Activated T-cell treated with anti-CD3 and anti-CD28 coated beads, Interleukin-2, amount 50 U/mL, for 4 hours (primary cell): ENCODE measurements at regions not wholly inside any gene's neighbourhood (a gene's known extent, or its start where the extent isn't known, plus 50 kb on each side); places are given as distances from the start of the nearest gene placed in this dataset.
"Not testable (repeated sequence)": the region's sequence is repeated elsewhere in the genome, so short reads cannot be mapped to it uniquely, and the experiment has no call there.

Experiments used
- ATAC-seq, 2 donors: fragments of 200-7000 bp; cut with Tn5 transposase; one replicate each; pipeline ENCODE4 v1.10.0; 2021
- DNase-seq: peaks from one replicate; pipeline ENCODE4 v3.0.0-alpha.2; 2020
- H3K27me3 Mint-ChIP-seq: one replicate; pipeline ENCODE4 v1.8.0; 2021; ENCODE audit warnings: low read depth, mixed read lengths
- H3K36me3 Mint-ChIP-seq: one replicate; pipeline ENCODE4 v1.8.0; 2022; ENCODE audit warnings: mixed read lengths; ENCODE audit not compliant: insufficient read depth
- H3K4me1 Mint-ChIP-seq: one replicate; pipeline ENCODE4 v1.8.0; 2021; ENCODE audit warnings: low read depth, mixed read lengths
- H3K4me3 Mint-ChIP-seq: one replicate; pipeline ENCODE4 v1.8.0; 2021; ENCODE audit warnings: mild to moderate bottlenecking, moderate library complexity, mixed read lengths
- H3K9me3 Mint-ChIP-seq: one replicate; pipeline ENCODE4 v1.8.0; 2021; ENCODE audit warnings: mixed read lengths

GRCh38 chr1:242710286-242710685, 185.8 kb upstream of the PLD5 start:
- Mint-ChIP-seq H3K36me3 (no peaks in the 10 kb centered on the region), H3K4me3 (no peak overlapping the region), H3K9me3 (no peaks in the 10 kb centered on the region), H3K27me3 (peaks cover 3% of the 10 kb centered on the region), H3K4me1 (no peaks in the 10 kb centered on the region)
- ATAC-seq (no peak), DNase-seq (no peak)

DNA sequence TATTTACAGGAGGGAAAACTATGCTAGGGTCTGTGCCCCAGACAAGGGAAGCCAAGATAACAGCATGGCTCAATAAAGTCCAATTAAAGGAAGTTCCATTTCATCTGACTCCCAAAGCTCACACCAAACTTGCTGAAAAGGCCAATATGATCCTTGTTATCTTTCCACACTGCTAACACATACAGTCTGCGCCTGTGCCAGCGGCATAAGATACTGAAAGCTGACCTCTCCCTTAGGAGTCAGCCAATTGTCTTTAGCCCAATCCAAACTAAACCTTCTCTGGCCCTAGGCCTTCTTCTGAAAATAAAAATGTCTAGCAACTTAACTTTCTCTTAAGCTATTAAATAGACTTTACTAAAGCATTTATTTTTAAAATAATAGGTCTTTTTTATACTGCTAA, 179.0 kb upstream of the PLD5 start:
- Mint-ChIP-seq H3K4me1 (no peaks in the 10 kb centered on the region), H3K27me3 (peaks cover 2% of the 10 kb centered on the region), H3K36me3 (no peaks in the 10 kb centered on the region), H3K9me3 (no peaks in the 10 kb centered on the region), H3K4me3 (no peak overlapping the region)
- DNase-seq (no peak), ATAC-seq (no peak)

DNA sequence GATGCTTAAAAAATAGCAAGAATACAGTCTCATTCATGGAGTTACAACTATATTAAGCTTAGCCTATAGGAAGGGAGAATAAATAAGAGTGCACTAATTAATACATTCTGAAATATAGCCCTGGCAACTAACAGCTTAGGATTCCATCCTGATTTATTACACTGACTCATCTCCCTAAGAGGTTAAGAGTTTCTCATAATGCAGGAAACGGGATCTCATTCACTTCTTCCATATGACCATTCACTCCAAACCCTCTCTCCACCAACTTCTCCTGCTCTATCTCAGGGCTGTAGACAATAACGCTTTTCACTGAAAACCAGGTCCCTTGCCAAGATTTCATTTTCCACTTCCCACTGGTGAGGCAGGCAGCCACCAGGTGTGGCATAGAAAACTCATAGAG, 168.5 kb upstream of the PLD5 start:
- DNase-seq (no peak), ATAC-seq (no peak)
- Mint-ChIP-seq H3K36me3 (no peaks in the 10 kb centered on the region), H3K9me3 (no peaks in the 10 kb centered on the region), H3K4me3 (no peak overlapping the region), H3K4me1 (no peaks in the 10 kb centered on the region), H3K27me3 (no peaks in the 10 kb centered on the region)

- no peak overlapping the region for H3K4me3 Mint-ChIP-seq
- no peaks in the 10 kb centered on the region for H3K9me3 Mint-ChIP-seq
- H3K27me3 Mint-ChIP-seq, result no peaks in the 10 kb centered on the region
- ATAC-seq (no peak), DNase-seq (no peak)
- no peaks in the 10 kb centered on the region for H3K4me1 Mint-ChIP-seq
- no peaks in the 10 kb centered on the region for H3K36me3 Mint-ChIP-seq
Observed at GRCh38 chr1:242691610-242691945, 167.1 kb upstream of the PLD5 start.

DNA sequence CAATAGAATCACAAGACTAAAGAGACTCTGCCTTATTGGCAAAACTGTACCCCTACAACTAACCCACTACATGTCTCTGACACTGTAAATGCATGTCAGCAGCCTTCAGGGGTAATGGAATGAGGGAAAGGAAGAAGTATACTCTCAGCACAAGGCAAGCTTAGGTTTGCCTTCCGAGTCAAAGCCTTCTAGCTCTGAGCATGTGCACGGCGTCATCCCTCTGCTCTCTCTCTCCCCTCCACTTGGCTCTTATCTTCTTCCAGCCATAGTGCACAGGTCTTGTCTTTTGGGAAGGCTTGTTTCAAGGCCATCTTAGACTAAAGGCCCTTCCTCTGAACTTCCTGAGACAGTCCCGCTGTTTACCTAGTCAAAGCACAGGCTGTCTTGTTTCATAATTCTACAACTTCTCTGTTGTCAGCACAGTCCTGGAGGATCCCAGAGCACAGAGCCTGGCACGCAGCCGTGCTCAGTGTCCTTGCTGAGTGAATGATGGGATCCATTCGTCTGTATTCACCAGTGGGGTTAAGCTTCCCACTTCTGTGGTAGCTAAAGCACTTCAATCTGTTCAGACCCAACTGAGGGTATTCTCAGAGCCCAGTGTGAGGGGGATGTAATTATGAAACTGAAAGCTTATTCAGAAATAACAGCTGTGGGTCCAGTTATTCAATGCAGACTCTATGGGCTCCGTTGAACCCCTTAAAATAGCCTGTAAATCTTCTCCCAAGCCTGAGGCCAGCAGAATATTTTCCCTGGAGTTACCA, 166.5 kb upstream of the PLD5 start:
- H3K9me3 Mint-ChIP-seq, result no peaks in the 10 kb centered on the region
- no peaks in the 10 kb centered on the region for H3K27me3 Mint-ChIP-seq
- no peak for DNase-seq
- H3K4me1 Mint-ChIP-seq, result no peaks in the 10 kb centered on the region
- no peak for ATAC-seq
- H3K36me3 Mint-ChIP-seq, result no peaks in the 10 kb centered on the region
- H3K4me3 Mint-ChIP-seq, result no peak overlapping the region

DNA sequence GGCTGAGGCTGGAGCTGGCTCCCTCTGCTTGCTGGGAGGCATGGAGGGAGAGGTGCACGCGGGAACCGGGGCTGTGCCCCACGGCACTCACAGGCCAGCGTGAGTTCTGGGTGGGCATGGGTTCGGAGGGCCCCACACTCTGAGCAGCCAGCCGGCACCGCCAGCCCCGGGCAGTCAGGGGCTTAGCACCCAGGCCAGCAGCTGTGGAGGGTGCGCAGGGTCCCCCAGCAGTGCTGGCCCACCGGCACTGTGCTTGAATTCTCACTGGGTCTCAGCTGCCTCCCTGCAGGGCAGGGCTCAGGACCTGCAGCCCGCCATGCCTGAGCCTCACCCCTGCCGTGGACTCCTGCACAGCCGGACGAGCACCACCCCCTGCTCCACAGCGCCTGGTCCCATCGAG, 164.9 kb upstream of the PLD5 start:
- Mint-ChIP-seq H3K4me1 (no peaks in the 10 kb centered on the region), H3K27me3 (no peaks in the 10 kb centered on the region), H3K36me3 (no peaks in the 10 kb centered on the region), H3K9me3 (no peaks in the 10 kb centered on the region), H3K4me3 (no peak overlapping the region)
- ATAC-seq (no peak), DNase-seq (no peak)

GRCh38 chr1:242674951-242675645, 150.6 kb upstream of the PLD5 start:
- Mint-ChIP-seq H3K4me3 (no peak overlapping the region), H3K27me3 (no peaks in the 10 kb centered on the region), H3K9me3 (peaks cover 4% of the 10 kb centered on the region), H3K4me1 (no peaks in the 10 kb centered on the region), H3K36me3 (no peaks in the 10 kb centered on the region)
- ATAC-seq (no peak), DNase-seq (no peak)

GRCh38 chr1:242673652-242674051, 149.2 kb upstream of the PLD5 start:
- no peak for ATAC-seq

DNA sequence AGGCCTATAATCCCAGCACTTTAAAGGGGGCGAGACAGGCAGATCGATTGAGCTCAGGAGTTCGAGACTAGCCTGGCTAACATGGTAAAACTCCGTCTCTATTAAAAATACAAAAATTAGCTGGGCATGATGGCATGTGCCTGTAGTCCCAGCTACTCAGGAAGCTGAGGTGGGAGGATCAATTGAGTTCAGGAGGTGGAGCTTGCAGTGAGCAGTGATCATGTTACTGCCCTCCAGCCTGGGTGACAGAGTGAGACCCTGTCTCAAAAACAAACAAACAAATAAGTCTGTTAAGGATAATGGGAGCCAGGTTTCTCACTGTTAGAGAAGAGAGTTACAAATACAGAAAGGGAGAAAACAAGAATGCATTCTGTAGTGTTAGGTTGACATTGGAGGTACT, 148.7 kb upstream of the PLD5 start:
- not testable (repeated sequence) for H3K9me3 Mint-ChIP-seq, H3K4me3 Mint-ChIP-seq, H3K36me3 Mint-ChIP-seq, H3K4me1 Mint-ChIP-seq, H3K27me3 Mint-ChIP-seq, ATAC-seq, DNase-seq

More at GRCh38 chr1:242673652-242674051, 149.2 kb upstream of the PLD5 start:
- no peak for DNase-seq
- no peaks in the 10 kb centered on the region for H3K36me3 Mint-ChIP-seq
- H3K4me1 Mint-ChIP-seq, result no peaks in the 10 kb centered on the region
- no peaks in the 10 kb centered on the region for H3K9me3 Mint-ChIP-seq
- no peaks in the 10 kb centered on the region for H3K27me3 Mint-ChIP-seq
- no peak overlapping the region for H3K4me3 Mint-ChIP-seq

DNA sequence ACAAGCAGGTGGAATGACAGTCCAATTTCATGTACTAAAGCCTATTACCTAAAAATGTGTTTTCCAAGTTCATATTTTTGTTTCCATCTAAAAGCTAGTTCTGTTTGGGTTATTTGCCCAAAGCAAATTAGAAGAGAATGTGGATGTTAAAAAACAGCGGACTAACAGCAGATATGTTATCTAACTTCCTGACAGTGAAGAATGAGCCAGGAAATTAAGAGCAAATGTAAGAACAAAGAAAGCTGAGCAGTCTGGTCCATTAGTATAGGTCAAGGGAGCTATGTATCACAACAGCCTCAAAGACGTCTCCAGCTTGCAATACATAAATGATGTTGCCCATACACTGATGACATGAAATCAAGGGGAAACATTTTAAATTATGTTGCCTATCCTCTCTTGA, 145.5 kb upstream of the PLD5 start:
- Mint-ChIP-seq H3K36me3 (no peaks in the 10 kb centered on the region), H3K9me3 (no peaks in the 10 kb centered on the region), H3K4me1 (no peaks in the 10 kb centered on the region), H3K4me3 (no peak overlapping the region), H3K27me3 (no peaks in the 10 kb centered on the region)
- no peak for ATAC-seq
- no peak for DNase-seq

GRCh38 chr1:242662886-242663285, 138.4 kb upstream of the PLD5 start:
- Mint-ChIP-seq H3K27me3 (peaks cover 1% of the 10 kb centered on the region), H3K9me3 (no peaks in the 10 kb centered on the region), H3K4me3 (no peak overlapping the region), H3K4me1 (no peaks in the 10 kb centered on the region), H3K36me3 (no peaks in the 10 kb centered on the region)
- no peak for DNase-seq
- no peak for ATAC-seq

GRCh38 chr1:242653772-242654171, 129.3 kb upstream of the PLD5 start:
- ATAC-seq, result not testable (repeated sequence)

DNA sequence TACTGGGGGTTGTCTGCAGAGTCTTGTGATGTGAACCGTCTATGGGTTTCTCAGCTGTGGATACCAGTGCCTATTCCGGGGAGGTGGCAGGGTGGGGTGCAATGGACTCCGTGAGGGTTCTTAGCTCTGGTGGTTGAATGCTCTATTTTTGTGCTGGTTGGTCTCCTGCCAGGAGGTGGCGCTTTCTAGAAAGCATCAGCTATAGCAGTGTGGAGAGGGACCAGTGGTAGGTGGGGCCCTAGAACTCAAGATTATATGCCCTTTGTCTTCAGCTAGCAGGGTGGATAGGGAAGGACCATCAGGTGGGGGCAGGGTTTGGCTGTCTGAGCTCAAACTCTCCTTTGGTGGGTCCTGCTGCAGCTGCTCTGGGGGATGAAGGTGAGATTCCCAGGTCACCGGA, 127.3 kb upstream of the PLD5 start:
- peaks cover 6% of the 10 kb centered on the region for H3K9me3 Mint-ChIP-seq
- peaks cover 3% of the 10 kb centered on the region for H3K27me3 Mint-ChIP-seq
- ATAC-seq (no peak), DNase-seq (no peak)
- H3K4me1 Mint-ChIP-seq, result no peaks in the 10 kb centered on the region
- H3K36me3 Mint-ChIP-seq, result no peaks in the 10 kb centered on the region
- H3K4me3 Mint-ChIP-seq, result no peak overlapping the region

More at GRCh38 chr1:242653772-242654171, 129.3 kb upstream of the PLD5 start:
- not testable (repeated sequence) for H3K27me3 Mint-ChIP-seq, H3K4me1 Mint-ChIP-seq, H3K36me3 Mint-ChIP-seq, H3K9me3 Mint-ChIP-seq, H3K4me3 Mint-ChIP-seq, DNase-seq

DNA sequence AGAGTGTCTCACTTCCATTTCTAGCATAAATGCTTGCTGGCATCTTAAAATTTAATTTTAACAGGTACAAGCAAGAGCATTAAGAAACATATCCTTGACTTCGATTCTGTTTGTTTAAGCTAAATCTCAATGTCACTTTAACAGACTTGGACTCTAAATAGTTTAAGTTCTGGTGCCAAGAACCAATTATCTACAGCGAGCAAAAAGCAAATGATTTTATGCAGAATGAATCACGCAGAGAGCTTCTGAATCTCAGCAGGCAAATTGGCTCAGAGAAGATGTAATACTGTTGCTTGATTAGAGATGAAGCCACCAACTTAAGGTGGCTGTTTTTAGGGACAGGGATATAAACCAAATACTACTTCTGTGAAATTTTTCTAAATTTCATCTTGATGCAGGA, 117.0 kb upstream of the PLD5 start:
- Mint-ChIP-seq H3K36me3 (no peaks in the 10 kb centered on the region), H3K27me3 (no peaks in the 10 kb centered on the region), H3K4me1 (no peaks in the 10 kb centered on the region), H3K9me3 (no peaks in the 10 kb centered on the region), H3K4me3 (no peak overlapping the region)
- ATAC-seq (no peak), DNase-seq (no peak)

- Mint-ChIP-seq H3K36me3 (no peaks in the 10 kb centered on the region), H3K27me3 (no peaks in the 10 kb centered on the region), H3K4me3 (no peak overlapping the region), H3K9me3 (no peaks in the 10 kb centered on the region), H3K4me1 (no peaks in the 10 kb centered on the region)
- DNase-seq (no peak), ATAC-seq (no peak)
Observed at GRCh38 chr1:242639104-242639503, 114.6 kb upstream of the PLD5 start.
